Fibroblast of lung (primary cell): ENCODE measurements at regions not wholly inside any gene's neighbourhood (a gene's known extent, or its start where the extent isn't known, plus 50 kb on each side); places are given as distances from the start of the nearest gene placed in this dataset.

Source experiments
- DNase-seq, 2 donors: peaks; one replicate each; pipeline versions ENCODE4 v3.0.0 to v3.0.0-alpha.2; 2010; ENCODE audit warnings: low read depth in 2 of 2
- H2AFZ ChIP-seq: 2 replicates; pipeline ENCODE4 v1.5.1; 2012; ENCODE audit warnings: low read length, control low read depth, inconsistent platforms
- H3K27ac ChIP-seq: 2 replicates; pipeline ENCODE4 v1.5.1; 2011; ENCODE audit warnings: low read length, control low read depth; ENCODE audit not compliant: insufficient read depth
- H3K27me3 ChIP-seq: 2 replicates; pipeline ENCODE4 v1.5.1; 2011; ENCODE audit warnings: mild to moderate bottlenecking, low read length; ENCODE audit not compliant: control insufficient read depth, insufficient read depth
- H3K36me3 ChIP-seq: 2 replicates; pipeline ENCODE4 v1.5.1; 2011; ENCODE audit warnings: low read length; ENCODE audit not compliant: control insufficient read depth, insufficient read depth
- H3K4me1 ChIP-seq: 2 replicates; pipeline ENCODE4 v1.5.1; 2011; ENCODE audit warnings: low read length; ENCODE audit not compliant: control insufficient read depth, insufficient read depth; ENCODE audit errors: extremely low read depth
- H3K4me2 ChIP-seq: 2 replicates; pipeline ENCODE4 v1.5.1; 2011; ENCODE audit warnings: low read length, control low read depth; ENCODE audit not compliant: insufficient read depth; ENCODE audit errors: extremely low read depth
- H3K4me3 ChIP-seq, 4 experiments: fragments of 200-600 bp in 1 of 4; sonication (generic) in 1 of 4; replicated peaks in 1 of 4; 2 replicates each; pipeline ENCODE4 v1.5.1; 2011 to 2016; ENCODE audit warnings: low read length in 4 of 4, low read depth in 3 of 4, mild to moderate bottlenecking in 3 of 4, control low read depth in 2 of 4, inconsistent platforms in 1 of 4, mixed read lengths in 1 of 4; ENCODE audit not compliant: insufficient read depth in 1 of 4; ENCODE audit errors: control extremely low read depth in 1 of 4
- H3K79me2 ChIP-seq: 2 replicates; pipeline ENCODE4 v1.5.1; 2012; ENCODE audit warnings: mild to moderate bottlenecking, low read length, inconsistent platforms; ENCODE audit not compliant: control insufficient read depth, insufficient read depth
- H3K9ac ChIP-seq: 2 replicates; pipeline ENCODE4 v1.5.1; 2011; ENCODE audit warnings: mild to moderate bottlenecking, low read length, control low read depth; ENCODE audit not compliant: insufficient read depth
- H3K9me3 ChIP-seq: 2 replicates; pipeline ENCODE4 v1.5.1; 2012; ENCODE audit warnings: low read depth, low read length; ENCODE audit not compliant: control insufficient read depth, insufficient read depth
- H4K20me1 ChIP-seq: 2 replicates; pipeline ENCODE4 v1.5.1; 2011; ENCODE audit warnings: low read length; ENCODE audit not compliant: control insufficient read depth, insufficient read depth; ENCODE audit errors: extremely low read depth
- CTCF ChIP-seq, 2 donors: IDR thresholded peaks in 1 of 2; conservative IDR thresholded peaks in 1 of 2; 1 replicate in 1 of 2; 2 replicates in 1 of 2; pipeline ENCODE4 v1.5.1; 2011 to 2012; ENCODE audit warnings: low read length in 2 of 2, control low read depth in 1 of 2, inconsistent platforms in 1 of 2, low read depth in 1 of 2, mild to moderate bottlenecking in 1 of 2
- EZH2 ChIP-seq: IDR thresholded peaks from 2 replicates; pipeline ENCODE4 v1.5.1; 2012; ENCODE audit warnings: low read length, control low read depth, mild to moderate bottlenecking; ENCODE audit errors: missing control alignments

GRCh38 chr16:64778777-64779176 is 343.1 kb downstream of the CDH11 start:
- no peaks in the 10 kb centered on the region for H3K36me3 ChIP-seq
- no peak overlapping the region for H3K9ac ChIP-seq
- H3K27me3 ChIP-seq = no peaks in the 10 kb centered on the region
- H2AFZ ChIP-seq = no peak overlapping the region
- no peaks in the 10 kb centered on the region for H4K20me1 ChIP-seq
- no peak overlapping the region for H3K4me2 ChIP-seq
- no peaks in the 10 kb centered on the region for H3K9me3 ChIP-seq
- TF ChIP-seq EZH2 (no peak), CTCF (conservative IDR thresholded peaks at IDR 0.05 in 1 of 2, IDR thresholded peaks at IDR 0.05 in 1 of 2; ENCODE audit: low read depth in 1 of 2, low read length in 2 of 2) (no peak)
- H3K4me3 ChIP-seq = no peak overlapping the region
- H3K79me2 ChIP-seq = no peaks in the 10 kb centered on the region
- DNase-seq = no peak
- no peaks in the 10 kb centered on the region for H3K4me1 ChIP-seq
- H3K27ac ChIP-seq = no peak overlapping the region

- Histone ChIP-seq H3K27me3 (no peaks in the 10 kb centered on the region), H3K4me1 (no peaks in the 10 kb centered on the region), H2AFZ (no peak overlapping the region), H3K4me3 (no peak overlapping the region), H3K36me3 (no peaks in the 10 kb centered on the region), H3K4me2 (no peak overlapping the region), H3K79me2 (no peaks in the 10 kb centered on the region), H3K9ac (no peak overlapping the region), H3K9me3 (no peaks in the 10 kb centered on the region), H4K20me1 (no peaks in the 10 kb centered on the region), H3K27ac (no peak overlapping the region)
- TF ChIP-seq EZH2 (no peak), CTCF (conservative IDR thresholded peaks at IDR 0.05 in 1 of 2, IDR thresholded peaks at IDR 0.05 in 1 of 2; ENCODE audit: low read depth in 1 of 2, low read length in 2 of 2) (no peak)
- no peak for DNase-seq
Observed at GRCh38 chr16:64773638-64774037, 348.2 kb downstream of the CDH11 start.

- Histone ChIP-seq H3K4me3 (no peak overlapping the region), H4K20me1 (no peaks in the 10 kb centered on the region), H3K27ac (no peak overlapping the region), H2AFZ (no peak overlapping the region), H3K27me3 (no peaks in the 10 kb centered on the region), H3K79me2 (no peaks in the 10 kb centered on the region), H3K36me3 (no peaks in the 10 kb centered on the region), H3K4me1 (no peaks in the 10 kb centered on the region), H3K9me3 (no peaks in the 10 kb centered on the region), H3K9ac (no peak overlapping the region), H3K4me2 (no peak overlapping the region)
- no peak for DNase-seq
- TF ChIP-seq EZH2 (no peak), CTCF (conservative IDR thresholded peaks at IDR 0.05 in 1 of 2, IDR thresholded peaks at IDR 0.05 in 1 of 2; ENCODE audit: low read depth in 1 of 2, low read length in 2 of 2) (no peak)
Observed at GRCh38 chr16:64773184-64773583, 348.7 kb downstream of the CDH11 start.
